Activated naive CD4-positive, alpha-beta T cell treated with anti-CD3 and anti-CD28 coated beads, Interleukin-2, amount 50 U/mL, for 72 hours (primary cell): ENCODE measurements at regions not wholly inside any gene's neighbourhood (a gene's known extent, or its start where the extent isn't known, plus 50 kb on each side); places are given as distances from the start of the nearest gene placed in this dataset.

Experiments
- ATAC-seq, 2 donors: fragments of 150-1000 bp; cut with Tn5 transposase; 2 replicates each; pipeline ENCODE4 v1.10.0; 2021; ENCODE audit warnings: mild to moderate bottlenecking in 2 of 2, moderate library complexity in 2 of 2
- DNase-seq, 2 donors: peaks; one replicate each; pipeline ENCODE4 v3.0.0; 2021 to 2022; ENCODE audit warnings: low spot score in 2 of 2
- H3K27ac Mint-ChIP-seq, 2 donors: one replicate each; pipeline ENCODE4 v1.8.0; 2022; ENCODE audit warnings: mild to moderate bottlenecking in 2 of 2, mixed read lengths in 2 of 2
- H3K36me3 Mint-ChIP-seq, 2 donors: one replicate each; pipeline ENCODE4 v1.8.0; 2022; ENCODE audit warnings: mixed read lengths in 2 of 2
- H3K9me3 Mint-ChIP-seq, 2 donors: one replicate each; pipeline ENCODE4 v1.8.0; 2022; ENCODE audit warnings: mixed read lengths in 2 of 2

GRCh38 chr3:23644099-23644498 lies 161.7 kb upstream of the UBE2E1 start:
- no peak overlapping the region for H3K27ac Mint-ChIP-seq
- ATAC-seq: no peak
- H3K9me3 Mint-ChIP-seq: peaks cover 0 to 7% of the 10 kb centered on the region in 2 donors
- no peak for DNase-seq
- H3K36me3 Mint-ChIP-seq: peaks cover 0 to 6% of the 10 kb centered on the region in 2 donors

- Mint-ChIP-seq H3K9me3 (peaks cover 0 to 7% of the 10 kb centered on the region in 2 donors), H3K36me3 (peaks cover 0 to 6% of the 10 kb centered on the region in 2 donors), H3K27ac (no peak overlapping the region)
- ATAC-seq (no peak), DNase-seq (no peak)
Observed at GRCh38 chr3:23644676-23645075, 161.1 kb upstream of the UBE2E1 start.

- H3K27ac Mint-ChIP-seq: no peak overlapping the region
- peaks cover 0 to 6% of the 10 kb centered on the region in 2 donors for H3K36me3 Mint-ChIP-seq
- no peak for ATAC-seq
- DNase-seq: no peak
- H3K9me3 Mint-ChIP-seq: peaks cover 0 to 7% of the 10 kb centered on the region in 2 donors
Observed at GRCh38 chr3:23645533-23646183, 160.1 kb upstream of the UBE2E1 start.

- H3K27ac Mint-ChIP-seq: no peak overlapping the region
- ATAC-seq: no peak
- DNase-seq: no peak
- peaks cover 0 to 6% of the 10 kb centered on the region in 2 donors for H3K36me3 Mint-ChIP-seq
- peaks cover 0 to 7% of the 10 kb centered on the region in 2 donors for H3K9me3 Mint-ChIP-seq
Observed at GRCh38 chr3:23646184-23646920, 159.4 kb upstream of the UBE2E1 start.

GRCh38 chr3:23647706-23648258 lies 158.0 kb upstream of the UBE2E1 start:
- DNase-seq (no peak), ATAC-seq (no peak)
- Mint-ChIP-seq H3K36me3 (peaks cover 0 to 5% of the 10 kb centered on the region in 2 donors), H3K9me3 (peaks cover 0 to 5% of the 10 kb centered on the region in 2 donors), H3K27ac (no peak overlapping the region)

- ATAC-seq (no peak), DNase-seq (no peak)
- Mint-ChIP-seq H3K9me3 (no peaks in the 10 kb centered on the region), H3K36me3 (no peaks in the 10 kb centered on the region), H3K27ac (no peak overlapping the region)
Observed at GRCh38 chr3:23648326-23648995, 157.3 kb upstream of the UBE2E1 start.

- no peak overlapping the region for H3K27ac Mint-ChIP-seq
- no peak for DNase-seq
- no peak for ATAC-seq
- H3K36me3 Mint-ChIP-seq: no peaks in the 10 kb centered on the region
- no peaks in the 10 kb centered on the region for H3K9me3 Mint-ChIP-seq
Observed at GRCh38 chr3:23648996-23649395, 156.8 kb upstream of the UBE2E1 start.

- H3K27ac Mint-ChIP-seq: no peak overlapping the region
- DNase-seq: no peak
- no peaks in the 10 kb centered on the region for H3K36me3 Mint-ChIP-seq
- no peaks in the 10 kb centered on the region for H3K9me3 Mint-ChIP-seq
- ATAC-seq: no peak
Observed at GRCh38 chr3:23649448-23649847, 156.3 kb upstream of the UBE2E1 start.

GRCh38 chr3:23650371-23651140 lies 155.2 kb upstream of the UBE2E1 start:
- H3K36me3 Mint-ChIP-seq: peaks cover 0 to 1% of the 10 kb centered on the region in 2 donors
- ATAC-seq (peak in 1 of 2 donors; percentile 53), DNase-seq (no peak)
- peaks cover under 1 to 5% of the 10 kb centered on the region in 2 donors for H3K9me3 Mint-ChIP-seq
- H3K27ac Mint-ChIP-seq: no peak overlapping the region

GRCh38 chr3:23653647-23654525 lies 151.9 kb upstream of the UBE2E1 start:
- H3K36me3 Mint-ChIP-seq: peaks cover 0 to 6% of the 10 kb centered on the region in 2 donors
- no peak for ATAC-seq
- DNase-seq: no peak
- peaks cover 4 to 9% of the 10 kb centered on the region in 2 donors for H3K9me3 Mint-ChIP-seq
- no peak overlapping the region for H3K27ac Mint-ChIP-seq

GRCh38 chr3:23654571-23654970 lies 151.2 kb upstream of the UBE2E1 start:
- no peak overlapping the region for H3K27ac Mint-ChIP-seq
- H3K36me3 Mint-ChIP-seq: peaks cover 0 to 6% of the 10 kb centered on the region in 2 donors
- DNase-seq (no peak), ATAC-seq (no peak)
- H3K9me3 Mint-ChIP-seq: peaks cover 4 to 9% of the 10 kb centered on the region in 2 donors

- H3K36me3 Mint-ChIP-seq: peaks cover 0 to 6% of the 10 kb centered on the region in 2 donors
- ATAC-seq: no peak
- DNase-seq: no peak
- H3K27ac Mint-ChIP-seq: no peak overlapping the region
- peaks cover 4 to 9% of the 10 kb centered on the region in 2 donors for H3K9me3 Mint-ChIP-seq
Observed at GRCh38 chr3:23655749-23656148, 150.0 kb upstream of the UBE2E1 start.

GRCh38 chr3:23656199-23656598 lies 149.6 kb upstream of the UBE2E1 start:
- peaks cover 0 to 6% of the 10 kb centered on the region in 2 donors for H3K36me3 Mint-ChIP-seq
- H3K9me3 Mint-ChIP-seq: peaks cover 4 to 9% of the 10 kb centered on the region in 2 donors
- DNase-seq: no peak
- ATAC-seq: no peak
- no peak overlapping the region for H3K27ac Mint-ChIP-seq

GRCh38 chr3:23656821-23657220 lies 148.9 kb upstream of the UBE2E1 start:
- Mint-ChIP-seq H3K36me3 (peaks cover 0 to 6% of the 10 kb centered on the region in 2 donors), H3K9me3 (peaks cover 4 to 9% of the 10 kb centered on the region in 2 donors), H3K27ac (no peak overlapping the region)
- ATAC-seq (no peak), DNase-seq (no peak)

GRCh38 chr3:23657647-23658046 lies 148.1 kb upstream of the UBE2E1 start:
- no peak for ATAC-seq

More at GRCh38 chr3:23657647-23658046, 148.1 kb upstream of the UBE2E1 start:
- peaks cover 0 to 6% of the 10 kb centered on the region in 2 donors for H3K36me3 Mint-ChIP-seq
- DNase-seq: no peak
- no peak overlapping the region for H3K27ac Mint-ChIP-seq
- H3K9me3 Mint-ChIP-seq: peaks cover 4 to 9% of the 10 kb centered on the region in 2 donors
